SK-N-SH treated with all-trans-retinoic acid at 6 μM for 48 hours (cell line): ENCODE measurements at regions not wholly inside any gene's neighbourhood (a gene's known extent, or its start where the extent isn't known, plus 50 kb on each side); places are given as distances from the start of the nearest gene placed in this dataset.

Experiments used
- ATAC-seq: fragments of 200-7000 bp; cut with Tn5 transposase; 3 replicates; pipeline ENCODE4 v1.9.1; 2020; ENCODE audit warnings: mild to moderate bottlenecking, moderate library complexity
- BACH2 ChIP-seq: fragments of 250-450 bp; sonication (Bioruptor Pico); IDR thresholded peaks from 2 replicates; pipeline ENCODE4 v1.9.0; 2021; ENCODE audit warnings: mild to moderate bottlenecking, borderline replicate concordance
- CSDC2 ChIP-seq: fragments of 250-450 bp; sonication (Bioruptor Pico); IDR thresholded peaks from 2 replicates; pipeline ENCODE4 v1.5.0; 2020; ENCODE audit warnings: mild to moderate bottlenecking, moderate library complexity
- ESRRG ChIP-seq: fragments of 250-450 bp; sonication (Bioruptor Pico); IDR thresholded peaks from 2 replicates; pipeline ENCODE4 v1.6.1; 2021; ENCODE audit warnings: mild to moderate bottlenecking
- GLIS3 ChIP-seq: fragments of 250-450 bp; sonication (Bioruptor Pico); IDR thresholded peaks from 2 replicates; pipeline ENCODE4 v1.5.0; 2020; ENCODE audit warnings: mild to moderate bottlenecking, moderate library complexity
- ISL1 ChIP-seq: fragments of 250-450 bp; sonication (Bioruptor Pico); IDR thresholded peaks from 2 replicates; pipeline ENCODE4 v2.1.2; 2022; ENCODE audit warnings: mild to moderate bottlenecking, moderate library complexity
- OSR1 ChIP-seq: fragments of 250-450 bp; sonication (Bioruptor Pico); IDR thresholded peaks from 2 replicates; pipeline ENCODE4 v1.8.0; 2022; ENCODE audit warnings: moderate library complexity, mild to moderate bottlenecking, inconsistent platforms
- PPARA ChIP-seq: fragments of 250-450 bp; sonication (Bioruptor Pico); IDR thresholded peaks from 2 replicates; pipeline ENCODE4 v1.5.0; 2020; ENCODE audit warnings: mild to moderate bottlenecking, borderline replicate concordance
- RARB ChIP-seq: fragments of 250-450 bp; sonication (Bioruptor Pico); IDR thresholded peaks from 2 replicates; pipeline ENCODE4 v1.8.0; 2021; ENCODE audit warnings: mild to moderate bottlenecking, moderate library complexity
- SNAI2 ChIP-seq: fragments of 250-450 bp; sonication (Bioruptor Pico); IDR thresholded peaks from 2 replicates; pipeline ENCODE4 v1.5.0; 2020; ENCODE audit warnings: mild to moderate bottlenecking, moderate library complexity
- TOX ChIP-seq: fragments of 250-450 bp; sonication (Bioruptor Pico); IDR thresholded peaks from 2 replicates; pipeline ENCODE4 v1.8.0; 2021; ENCODE audit warnings: mild to moderate bottlenecking, moderate library complexity, borderline replicate concordance
- ZC3H10 ChIP-seq: fragments of 250-450 bp; sonication (Bioruptor Pico); IDR thresholded peaks from 2 replicates; pipeline ENCODE4 v1.5.1; 2021; ENCODE audit warnings: mild to moderate bottlenecking, moderate library complexity
- ZFP3 ChIP-seq: fragments of 250-450 bp; sonication (Bioruptor Pico); IDR thresholded peaks from 2 replicates; pipeline ENCODE4 v1.5.0; 2020; ENCODE audit warnings: mild to moderate bottlenecking, moderate library complexity
- ZFP30 ChIP-seq: fragments of 450-650 bp; formaldehyde crosslinking; IDR thresholded peaks from 2 replicates; pipeline ENCODE4 v1.5.0; 2022; ENCODE audit warnings: mild to moderate bottlenecking, moderate library complexity
- ZNF565 ChIP-seq: fragments of 450-650 bp; formaldehyde crosslinking; conservative IDR thresholded peaks from 2 replicates; pipeline ENCODE4 v1.5.0; 2020; ENCODE audit warnings: low read depth, mild to moderate bottlenecking, moderate library complexity
- ZNF70 ChIP-seq: fragments of 450-650 bp; formaldehyde crosslinking; IDR thresholded peaks from 2 replicates; pipeline ENCODE4 v1.5.0; 2020; ENCODE audit warnings: mild to moderate bottlenecking, moderate library complexity
- TF ChIP-seq, protein P1 (sequence below): fragments of 250-450 bp; sonication (Bioruptor Pico); IDR thresholded peaks from 2 replicates; pipeline ENCODE4 v1.5.1; 2021; ENCODE audit warnings: mild to moderate bottlenecking, moderate library complexity
- TF ChIP-seq, protein P2 (sequence below): fragments of 250-450 bp; sonication (Bioruptor Pico); IDR thresholded peaks from 2 replicates; pipeline ENCODE4 v1.8.0; 2020; ENCODE audit warnings: mild to moderate bottlenecking, moderate library complexity, borderline replicate concordance
- TF ChIP-seq, protein P3 (sequence below): fragments of 250-450 bp; sonication (Bioruptor Pico); IDR thresholded peaks from 2 replicates; pipeline ENCODE4 v1.5.1; 2020; ENCODE audit warnings: low read depth, mild to moderate bottlenecking, moderate library complexity
- TF ChIP-seq, protein P4 (sequence below): fragments of 250-450 bp; sonication (Bioruptor Pico); IDR thresholded peaks from 2 replicates; pipeline ENCODE4 v1.8.0; 2021; ENCODE audit warnings: low read depth, mild to moderate bottlenecking, moderate library complexity, borderline replicate concordance

DNA sequence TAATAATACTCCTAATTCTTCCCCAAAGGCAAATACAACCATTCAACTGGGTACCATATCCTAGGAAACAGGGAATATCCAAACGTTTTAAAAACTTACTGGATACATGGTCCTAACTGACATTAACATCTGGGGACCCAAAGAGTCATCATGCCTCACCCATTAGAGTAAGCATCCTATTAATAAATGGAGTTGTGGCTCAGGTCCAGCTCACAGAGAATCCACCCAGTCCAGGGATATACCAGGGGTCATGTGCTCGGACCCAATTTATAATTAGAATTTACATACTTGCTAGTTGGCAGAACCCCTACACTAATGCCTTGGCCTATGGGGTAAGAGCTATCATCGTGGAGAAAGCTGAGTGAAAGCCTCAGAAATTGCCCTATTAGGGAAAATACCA lies 670.0 kb downstream of the XPNPEP1 start:
- no peak for ATAC-seq
- TF ChIP-seq, protein P1, sequence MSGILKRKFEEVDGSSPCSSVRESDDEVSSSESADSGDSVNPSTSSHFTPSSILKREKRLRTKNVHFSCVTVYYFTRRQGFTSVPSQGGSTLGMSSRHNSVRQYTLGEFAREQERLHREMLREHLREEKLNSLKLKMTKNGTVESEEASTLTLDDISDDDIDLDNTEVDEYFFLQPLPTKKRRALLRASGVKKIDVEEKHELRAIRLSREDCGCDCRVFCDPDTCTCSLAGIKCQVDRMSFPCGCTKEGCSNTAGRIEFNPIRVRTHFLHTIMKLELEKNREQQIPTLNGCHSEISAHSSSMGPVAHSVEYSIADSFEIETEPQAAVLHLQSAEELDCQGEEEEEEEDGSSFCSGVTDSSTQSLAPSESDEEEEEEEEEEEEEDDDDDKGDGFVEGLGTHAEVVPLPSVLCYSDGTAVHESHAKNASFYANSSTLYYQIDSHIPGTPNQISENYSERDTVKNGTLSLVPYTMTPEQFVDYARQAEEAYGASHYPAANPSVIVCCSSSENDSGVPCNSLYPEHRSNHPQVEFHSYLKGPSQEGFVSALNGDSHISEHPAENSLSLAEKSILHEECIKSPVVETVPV (CRISPR knock-in tag): no peak
- TF ChIP-seq OSR1 (CRISPR knock-in tag) (no peak), GLIS3 (CRISPR knock-in tag) (no peak), ISL1 (no peak), PPARA (no peak), BACH2 (CRISPR knock-in tag) (no peak), ZNF565 (CRISPR knock-in tag) (no peak), TOX (CRISPR knock-in tag) (no peak), ZFP3 (no peak)

- no peak for TF ChIP-seq ZFP3
- no peak for TF ChIP-seq ISL1
- no peak for TF ChIP-seq ZC3H10 (CRISPR knock-in tag)
- TF ChIP-seq, protein P2, sequence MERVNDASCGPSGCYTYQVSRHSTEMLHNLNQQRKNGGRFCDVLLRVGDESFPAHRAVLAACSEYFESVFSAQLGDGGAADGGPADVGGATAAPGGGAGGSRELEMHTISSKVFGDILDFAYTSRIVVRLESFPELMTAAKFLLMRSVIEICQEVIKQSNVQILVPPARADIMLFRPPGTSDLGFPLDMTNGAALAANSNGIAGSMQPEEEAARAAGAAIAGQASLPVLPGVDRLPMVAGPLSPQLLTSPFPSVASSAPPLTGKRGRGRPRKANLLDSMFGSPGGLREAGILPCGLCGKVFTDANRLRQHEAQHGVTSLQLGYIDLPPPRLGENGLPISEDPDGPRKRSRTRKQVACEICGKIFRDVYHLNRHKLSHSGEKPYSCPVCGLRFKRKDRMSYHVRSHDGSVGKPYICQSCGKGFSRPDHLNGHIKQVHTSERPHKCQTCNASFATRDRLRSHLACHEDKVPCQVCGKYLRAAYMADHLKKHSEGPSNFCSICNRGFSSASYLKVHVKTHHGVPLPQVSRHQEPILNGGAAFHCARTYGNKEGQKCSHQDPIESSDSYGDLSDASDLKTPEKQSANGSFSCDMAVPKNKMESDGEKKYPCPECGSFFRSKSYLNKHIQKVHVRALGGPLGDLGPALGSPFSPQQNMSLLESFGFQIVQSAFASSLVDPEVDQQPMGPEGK (CRISPR knock-in tag): no peak
- no peak for TF ChIP-seq BACH2 (CRISPR knock-in tag)
- no peak for TF ChIP-seq OSR1 (CRISPR knock-in tag)
- TF ChIP-seq, protein P3, sequence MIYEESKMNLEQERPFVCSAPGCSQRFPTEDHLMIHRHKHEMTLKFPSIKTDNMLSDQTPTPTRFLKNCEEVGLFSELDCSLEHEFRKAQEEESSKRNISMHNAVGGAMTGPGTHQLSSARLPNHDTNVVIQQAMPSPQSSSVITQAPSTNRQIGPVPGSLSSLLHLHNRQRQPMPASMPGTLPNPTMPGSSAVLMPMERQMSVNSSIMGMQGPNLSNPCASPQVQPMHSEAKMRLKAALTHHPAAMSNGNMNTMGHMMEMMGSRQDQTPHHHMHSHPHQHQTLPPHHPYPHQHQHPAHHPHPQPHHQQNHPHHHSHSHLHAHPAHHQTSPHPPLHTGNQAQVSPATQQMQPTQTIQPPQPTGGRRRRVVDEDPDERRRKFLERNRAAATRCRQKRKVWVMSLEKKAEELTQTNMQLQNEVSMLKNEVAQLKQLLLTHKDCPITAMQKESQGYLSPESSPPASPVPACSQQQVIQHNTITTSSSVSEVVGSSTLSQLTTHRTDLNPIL (CRISPR knock-in tag): no peak
- ATAC-seq: no peak
These were observed 673.2 kb downstream of the XPNPEP1 start for GRCh38 chr10:109250152-109250551.

- TF ChIP-seq OSR1 (CRISPR knock-in tag) (no peak), ZFP30 (no peak), PPARA (no peak)
- TF ChIP-seq, protein P4, sequence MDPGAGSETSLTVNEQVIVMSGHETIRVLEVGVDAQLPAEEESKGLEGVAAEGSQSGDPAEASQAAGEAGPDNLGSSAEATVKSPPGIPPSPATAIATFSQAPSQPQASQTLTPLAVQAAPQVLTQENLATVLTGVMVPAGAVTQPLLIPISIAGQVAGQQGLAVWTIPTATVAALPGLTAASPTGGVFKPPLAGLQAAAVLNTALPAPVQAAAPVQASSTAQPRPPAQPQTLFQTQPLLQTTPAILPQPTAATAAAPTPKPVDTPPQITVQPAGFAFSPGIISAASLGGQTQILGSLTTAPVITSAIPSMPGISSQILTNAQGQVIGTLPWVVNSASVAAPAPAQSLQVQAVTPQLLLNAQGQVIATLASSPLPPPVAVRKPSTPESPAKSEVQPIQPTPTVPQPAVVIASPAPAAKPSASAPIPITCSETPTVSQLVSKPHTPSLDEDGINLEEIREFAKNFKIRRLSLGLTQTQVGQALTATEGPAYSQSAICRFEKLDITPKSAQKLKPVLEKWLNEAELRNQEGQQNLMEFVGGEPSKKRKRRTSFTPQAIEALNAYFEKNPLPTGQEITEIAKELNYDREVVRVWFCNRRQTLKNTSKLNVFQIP (CRISPR knock-in tag): no peak
- TF ChIP-seq, all 23 proteins: peak for 0
- no peak for ATAC-seq
These were observed 675.5 kb downstream of the XPNPEP1 start for GRCh38 chr10:109247814-109248213.

GRCh38 chr10:109245821-109246220 lies 677.5 kb downstream of the XPNPEP1 start:
- no peak for ATAC-seq
- no peak for TF ChIP-seq RARB (CRISPR knock-in tag)
- TF ChIP-seq, protein P2 (CRISPR knock-in tag): no peak
- TF ChIP-seq SNAI2 (CRISPR knock-in tag): no peak
- TF ChIP-seq ISL1: no peak
- TF ChIP-seq, protein P1 (CRISPR knock-in tag): no peak
- TF ChIP-seq, protein P4 (CRISPR knock-in tag): no peak
- TF ChIP-seq ZNF70 (CRISPR knock-in tag): no peak
- no peak for TF ChIP-seq ZFP30
- TF ChIP-seq CSDC2 (CRISPR knock-in tag): no peak
- TF ChIP-seq TOX (CRISPR knock-in tag): no peak
- no peak for TF ChIP-seq PPARA
- no peak for TF ChIP-seq ESRRG
- TF ChIP-seq GLIS3 (CRISPR knock-in tag): no peak
- TF ChIP-seq ZC3H10 (CRISPR knock-in tag): no peak
- TF ChIP-seq ZNF565 (CRISPR knock-in tag): no peak
